Ascending aorta (tissue), 2 donors: ENCODE measurements at regions not wholly inside any gene's neighbourhood (a gene's known extent, or its start where the extent isn't known, plus 50 kb on each side); places are given as distances from the start of the nearest gene placed in this dataset.

Experiments
- DNase-seq, 2 donors: peaks; one replicate each; pipeline ENCODE4 v3.0.0-alpha.2; 2019; ENCODE audit warnings: low spot score in 2 of 2
- H3K27ac ChIP-seq, 2 donors: fragments of 200-600 bp; sonication (generic); one replicate each; pipeline ENCODE4 v1.5.1; 2016 to 2017; ENCODE audit warnings: mild to moderate bottlenecking in 1 of 2
- H3K27me3 ChIP-seq: fragments of 200-600 bp; sonication (generic); one replicate; pipeline ENCODE4 v1.5.1; 2017
- H3K36me3 ChIP-seq, 2 donors: fragments of 200-600 bp; sonication (generic); one replicate each; pipeline ENCODE4 v1.5.1; 2016
- H3K4me1 ChIP-seq, 2 donors: fragments of 200-600 bp; sonication (generic); one replicate each; pipeline ENCODE4 v1.5.1; 2016 to 2017; ENCODE audit warnings: mild to moderate bottlenecking in 1 of 2
- H3K4me3 ChIP-seq, 2 donors: fragments of 200-600 bp; sonication (generic); one replicate each; pipeline ENCODE4 v1.5.1; 2016 to 2017; ENCODE audit warnings: mild to moderate bottlenecking in 1 of 2
- H3K9me3 ChIP-seq, 2 donors: fragments of 200-600 bp; sonication (generic); one replicate each; pipeline ENCODE4 v1.5.1; 2016
- CTCF ChIP-seq, 3 experiments: fragments of 200-600 bp in 2 of 3; fragments of 450-650 bp in 1 of 3; sonication (generic) in 2 of 3; IDR thresholded peaks; one replicate each; pipeline ENCODE4 v1.5.1; 2016 to 2019; ENCODE audit warnings: antibody characterized with exemption in 3 of 3, mild to moderate bottlenecking in 1 of 3, moderate library complexity in 1 of 3
- intact Hi-C: fragments of 100-400 bp; cut with DNase I; formaldehyde crosslinking; loops from one replicate; pipeline ENCODE4 v1.15.1; 2023

DNA sequence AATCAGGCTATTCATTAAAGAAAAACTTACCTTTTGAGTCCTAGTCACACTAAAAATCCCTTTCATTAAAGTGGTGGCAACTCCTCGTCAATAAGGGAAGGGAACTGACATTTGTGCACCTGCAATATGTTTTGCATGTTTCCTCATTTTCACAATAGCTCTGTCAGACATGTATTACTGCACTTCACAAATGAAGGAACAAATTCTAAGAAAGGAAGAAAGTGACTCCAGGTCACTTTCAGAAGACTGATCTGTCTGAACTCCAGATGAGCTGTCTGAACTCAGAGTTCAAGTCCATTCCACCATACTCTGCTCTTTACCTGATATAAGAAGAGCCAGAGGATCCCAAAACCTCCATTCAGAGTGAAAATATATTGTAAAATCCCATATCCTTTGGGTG lies 50.3 kb upstream of the GSAP start:
- Histone ChIP-seq H3K27ac (no peak overlapping the region), H3K36me3 (no peaks in the 10 kb centered on the region), H3K4me1 (no peaks in the 10 kb centered on the region), H3K27me3 (no peaks in the 10 kb centered on the region), H3K9me3 (no peaks in the 10 kb centered on the region), H3K4me3 (no peak overlapping the region)
- intact Hi-C loops = no loop called here
- DNase-seq = no peak
- no peak for TF ChIP-seq CTCF (IDR thresholded peaks at IDR 0.05)
